AG04449 (cell line): ENCODE measurements at regions not wholly inside any gene's neighbourhood (a gene's known extent, or its start where the extent isn't known, plus 50 kb on each side); places are given as distances from the start of the nearest gene placed in this dataset.

Experiments
- CTCF ChIA-PET: fragments of 350-600 bp; formaldehyde crosslinking; extraction: SDS; loops from one replicate; lab custom pipeline; 2021; ENCODE audit warnings: antibody characterized with exemption; lab: Yijun Ruan, JAX
- POLR2A ChIA-PET: fragments of 400-600, 350-600 bp; formaldehyde crosslinking; extraction: SDS; loops from one replicate; lab custom pipeline; 2020; ENCODE audit warnings: antibody characterized with exemption, inconsistent platforms; lab: Yijun Ruan, JAX
- DNase-seq: peaks from one replicate; pipeline ENCODE4 v3.0.0-alpha.2; 2010; ENCODE audit warnings: low read depth, low spot score
- H3K4me3 ChIP-seq: 2 replicates; pipeline ENCODE4 v1.5.1; 2011; ENCODE audit warnings: low read depth, mild to moderate bottlenecking, control low read depth, low read length
- CTCF ChIP-seq: IDR thresholded peaks from one replicate; pipeline ENCODE4 v1.5.1; 2011; ENCODE audit warnings: mild to moderate bottlenecking, moderate library complexity, low read length, control low read depth, inconsistent platforms; ENCODE audit not compliant: insufficient read depth; ENCODE audit errors: missing control alignments

- no peak for DNase-seq
- POLR2A ChIA-PET: no interaction called here
- TF ChIP-seq CTCF: no peak
- CTCF ChIA-PET: no interaction called here
- H3K4me3 ChIP-seq: no peak overlapping the region
Observed at GRCh38 chr12:114274131-114274530, 131.8 kb downstream of the TBX5 start.

GRCh38 chr12:114272605-114273004 lies 133.3 kb downstream of the TBX5 start:
- ChIA-PET CTCF (no interaction called here), POLR2A (no interaction called here)
- no peak overlapping the region for H3K4me3 ChIP-seq
- no peak for TF ChIP-seq CTCF
- DNase-seq: no peak

GRCh38 chr12:114272071-114272470 lies 133.9 kb downstream of the TBX5 start:
- POLR2A ChIA-PET: no interaction called here
- no peak for DNase-seq
- H3K4me3 ChIP-seq: no peak overlapping the region
- TF ChIP-seq CTCF: no peak
- CTCF ChIA-PET: no interaction called here

- CTCF ChIA-PET: no interaction called here
- TF ChIP-seq CTCF: no peak
- POLR2A ChIA-PET: no interaction called here
- no peak overlapping the region for H3K4me3 ChIP-seq
- DNase-seq: no peak
Observed at GRCh38 chr12:114269153-114269552, 136.8 kb downstream of the TBX5 start.

- ChIA-PET CTCF (no interaction called here), POLR2A (no interaction called here)
- no peak for TF ChIP-seq CTCF
- no peak overlapping the region for H3K4me3 ChIP-seq
- DNase-seq: no peak
Observed at GRCh38 chr12:114266536-114266935, 139.4 kb downstream of the TBX5 start.

- H3K4me3 ChIP-seq: no peak overlapping the region
- POLR2A ChIA-PET: no interaction called here
Observed at GRCh38 chr12:114265036-114265435, 140.9 kb downstream of the TBX5 start.

More at GRCh38 chr12:114265036-114265435, 140.9 kb downstream of the TBX5 start:
- no peak for TF ChIP-seq CTCF
- DNase-seq: no peak
- CTCF ChIA-PET: no interaction called here
